Peyer's patch (tissue), 4 donors: ENCODE measurements at regions not wholly inside any gene's neighbourhood (a gene's known extent, or its start where the extent isn't known, plus 50 kb on each side); places are given as distances from the start of the nearest gene placed in this dataset.

ENCODE experiments used
- CTCF ChIP-seq, 6 experiments: fragments of 450-650 bp in 4 of 6; fragments of 200-600 bp in 2 of 6; sonication (generic) in 1 of 6; IDR thresholded peaks; one replicate each; pipeline ENCODE4 v1.5.1; 2017 to 2019; ENCODE audit warnings: antibody characterized with exemption in 6 of 6, mild to moderate bottlenecking in 3 of 6, moderate library complexity in 1 of 6
- POLR2A ChIP-seq, 2 donors: fragments of 450-650 bp; IDR thresholded peaks; one replicate each; pipeline ENCODE4 v1.5.1; 2017; ENCODE audit warnings: antibody characterized with exemption in 2 of 2, mild to moderate bottlenecking in 2 of 2, moderate library complexity in 2 of 2

DNA sequence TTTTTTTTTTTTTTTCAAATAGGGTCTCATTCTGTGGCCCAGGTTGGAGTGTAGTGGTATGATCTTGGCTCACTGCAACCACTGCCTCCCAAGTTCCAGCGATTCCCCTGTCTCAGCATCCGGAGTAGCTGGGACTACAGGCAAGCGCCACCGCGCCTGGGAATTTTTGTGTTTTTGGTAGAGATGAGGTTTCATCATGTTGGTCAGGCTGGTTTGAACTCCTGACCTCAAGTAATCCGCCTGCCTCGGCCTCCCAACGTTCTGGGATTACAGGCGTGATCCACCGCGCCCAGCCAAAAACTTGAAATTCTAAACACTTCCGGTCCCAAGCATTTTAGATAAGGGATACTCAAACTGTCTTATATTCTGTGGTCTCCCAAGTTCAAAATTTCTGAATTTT, 718.9 kb upstream of the MEF2C start:
- no peak for TF ChIP-seq CTCF (IDR thresholded peaks at IDR 0.05)
- TF ChIP-seq POLR2A (IDR thresholded peaks at IDR 0.05) = no peak
